Adrenal gland (tissue), 5 donors: ENCODE measurements at regions not wholly inside any gene's neighbourhood (a gene's known extent, or its start where the extent isn't known, plus 50 kb on each side); places are given as distances from the start of the nearest gene placed in this dataset.

Experiments
- POLR2A ChIP-seq, 2 donors: fragments of 450-650 bp; IDR thresholded peaks; one replicate each; pipeline ENCODE4 v1.6.1; 2017; ENCODE audit warnings: antibody characterized with exemption in 2 of 2, mild to moderate bottlenecking in 2 of 2, moderate library complexity in 1 of 2
- TF ChIP-seq, protein P1 (sequence below), 6 experiments: fragments of 450-650 bp in 4 of 6; fragments of 200-600 bp in 2 of 6; sonication (generic) in 1 of 6; IDR thresholded peaks; 1 replicate in 5 of 6; 2 replicates in 1 of 6; pipeline versions ENCODE4 v1.5.1 to v1.8.0; 2016 to 2021; ENCODE audit warnings: antibody characterized with exemption in 6 of 6, mild to moderate bottlenecking in 2 of 6, moderate library complexity in 1 of 6
- donor health status: DM: no; HTN: no; CAD: no.

DNA sequence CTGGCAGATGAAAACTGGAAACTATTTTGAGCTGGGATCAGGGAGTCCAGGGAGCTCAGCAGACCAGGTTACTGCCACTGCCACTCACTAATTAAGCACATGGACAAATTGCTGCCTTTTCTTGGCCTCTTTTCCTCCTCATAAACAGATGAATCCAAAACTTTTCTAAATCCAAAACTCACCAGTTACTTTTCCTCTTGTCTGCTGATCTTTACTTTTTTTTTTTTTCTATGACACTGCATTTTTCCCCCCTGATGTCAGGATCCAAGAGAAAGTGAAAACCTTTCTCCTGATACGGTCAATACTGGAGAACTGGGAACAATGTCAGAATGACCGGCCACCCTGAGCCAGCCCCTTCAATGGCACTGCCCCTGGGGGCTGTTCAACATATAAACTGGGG, 405.8 kb downstream of the DUSP10 start:
- TF ChIP-seq, protein P1, sequence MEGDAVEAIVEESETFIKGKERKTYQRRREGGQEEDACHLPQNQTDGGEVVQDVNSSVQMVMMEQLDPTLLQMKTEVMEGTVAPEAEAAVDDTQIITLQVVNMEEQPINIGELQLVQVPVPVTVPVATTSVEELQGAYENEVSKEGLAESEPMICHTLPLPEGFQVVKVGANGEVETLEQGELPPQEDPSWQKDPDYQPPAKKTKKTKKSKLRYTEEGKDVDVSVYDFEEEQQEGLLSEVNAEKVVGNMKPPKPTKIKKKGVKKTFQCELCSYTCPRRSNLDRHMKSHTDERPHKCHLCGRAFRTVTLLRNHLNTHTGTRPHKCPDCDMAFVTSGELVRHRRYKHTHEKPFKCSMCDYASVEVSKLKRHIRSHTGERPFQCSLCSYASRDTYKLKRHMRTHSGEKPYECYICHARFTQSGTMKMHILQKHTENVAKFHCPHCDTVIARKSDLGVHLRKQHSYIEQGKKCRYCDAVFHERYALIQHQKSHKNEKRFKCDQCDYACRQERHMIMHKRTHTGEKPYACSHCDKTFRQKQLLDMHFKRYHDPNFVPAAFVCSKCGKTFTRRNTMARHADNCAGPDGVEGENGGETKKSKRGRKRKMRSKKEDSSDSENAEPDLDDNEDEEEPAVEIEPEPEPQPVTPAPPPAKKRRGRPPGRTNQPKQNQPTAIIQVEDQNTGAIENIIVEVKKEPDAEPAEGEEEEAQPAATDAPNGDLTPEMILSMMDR (IDR thresholded peaks at IDR 0.05): no peak
- TF ChIP-seq POLR2A (IDR thresholded peaks at IDR 0.05): no peak
